ENCODE measurements at regions not wholly inside any gene's neighbourhood (a gene's known extent, or its start where the extent isn't known, plus 50 kb on each side); places are given as distances from the start of the nearest gene placed in this dataset.

DNA sequence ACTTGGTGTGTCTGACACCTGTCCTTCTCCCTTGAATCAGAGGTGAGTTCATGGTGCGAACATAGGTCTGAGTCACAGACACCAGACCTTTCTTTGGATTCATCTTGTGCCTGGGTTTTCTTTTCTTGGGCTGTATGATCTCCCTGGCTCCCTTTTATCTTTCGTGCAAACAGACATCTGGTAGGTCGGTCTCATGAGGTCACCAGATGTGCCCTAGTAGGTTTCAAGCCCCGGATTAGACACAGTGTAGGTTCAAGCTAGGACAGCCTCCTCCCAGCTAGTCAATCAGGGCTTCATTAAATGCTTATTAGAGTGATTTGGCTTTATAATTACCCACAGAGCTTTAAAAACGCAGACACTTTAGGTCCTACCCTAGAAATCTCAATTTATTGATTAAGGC, 106.0 kb upstream of the MYO10 start:
- TF ChIP-seq PPARA (CRISPR knock-in tag; IDR thresholded peaks at IDR 0.05; ENCODE audit: borderline replicate concordance) (no peak), GLIS3 (CRISPR knock-in tag; IDR thresholded peaks at IDR 0.05) (no peak), ZNF8 (CRISPR knock-in tag; IDR thresholded peaks at IDR 0.05) (no peak)
- TF ChIP-seq, protein P1, sequence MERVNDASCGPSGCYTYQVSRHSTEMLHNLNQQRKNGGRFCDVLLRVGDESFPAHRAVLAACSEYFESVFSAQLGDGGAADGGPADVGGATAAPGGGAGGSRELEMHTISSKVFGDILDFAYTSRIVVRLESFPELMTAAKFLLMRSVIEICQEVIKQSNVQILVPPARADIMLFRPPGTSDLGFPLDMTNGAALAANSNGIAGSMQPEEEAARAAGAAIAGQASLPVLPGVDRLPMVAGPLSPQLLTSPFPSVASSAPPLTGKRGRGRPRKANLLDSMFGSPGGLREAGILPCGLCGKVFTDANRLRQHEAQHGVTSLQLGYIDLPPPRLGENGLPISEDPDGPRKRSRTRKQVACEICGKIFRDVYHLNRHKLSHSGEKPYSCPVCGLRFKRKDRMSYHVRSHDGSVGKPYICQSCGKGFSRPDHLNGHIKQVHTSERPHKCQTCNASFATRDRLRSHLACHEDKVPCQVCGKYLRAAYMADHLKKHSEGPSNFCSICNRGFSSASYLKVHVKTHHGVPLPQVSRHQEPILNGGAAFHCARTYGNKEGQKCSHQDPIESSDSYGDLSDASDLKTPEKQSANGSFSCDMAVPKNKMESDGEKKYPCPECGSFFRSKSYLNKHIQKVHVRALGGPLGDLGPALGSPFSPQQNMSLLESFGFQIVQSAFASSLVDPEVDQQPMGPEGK (CRISPR knock-in tag; IDR thresholded peaks at IDR 0.05; ENCODE audit: borderline replicate concordance): no peak
- TF ChIP-seq, protein P2, sequence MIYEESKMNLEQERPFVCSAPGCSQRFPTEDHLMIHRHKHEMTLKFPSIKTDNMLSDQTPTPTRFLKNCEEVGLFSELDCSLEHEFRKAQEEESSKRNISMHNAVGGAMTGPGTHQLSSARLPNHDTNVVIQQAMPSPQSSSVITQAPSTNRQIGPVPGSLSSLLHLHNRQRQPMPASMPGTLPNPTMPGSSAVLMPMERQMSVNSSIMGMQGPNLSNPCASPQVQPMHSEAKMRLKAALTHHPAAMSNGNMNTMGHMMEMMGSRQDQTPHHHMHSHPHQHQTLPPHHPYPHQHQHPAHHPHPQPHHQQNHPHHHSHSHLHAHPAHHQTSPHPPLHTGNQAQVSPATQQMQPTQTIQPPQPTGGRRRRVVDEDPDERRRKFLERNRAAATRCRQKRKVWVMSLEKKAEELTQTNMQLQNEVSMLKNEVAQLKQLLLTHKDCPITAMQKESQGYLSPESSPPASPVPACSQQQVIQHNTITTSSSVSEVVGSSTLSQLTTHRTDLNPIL (CRISPR knock-in tag; IDR thresholded peaks at IDR 0.05; ENCODE audit: low read depth): no peak
